OCI-LY1 (cell line): ENCODE measurements at regions not wholly inside any gene's neighbourhood (a gene's known extent, or its start where the extent isn't known, plus 50 kb on each side); places are given as distances from the start of the nearest gene placed in this dataset.

ENCODE experiments used
- H2AFZ ChIP-seq: fragments of 200-600 bp; sonication (generic), shearing (Covaris generic); 2 replicates; pipeline ENCODE4 v1.6.0; 2014; ENCODE audit warnings: antibody characterized with exemption, mild to moderate bottlenecking, low read length
- H3F3A ChIP-seq: fragments of 200-600 bp; sonication (generic), shearing (Covaris generic); 2 replicates; pipeline ENCODE4 v1.6.0; 2014; ENCODE audit warnings: mild to moderate bottlenecking, antibody characterized with exemption, low read length, moderate library complexity; ENCODE audit not compliant: insufficient read depth
- H3K27ac ChIP-seq: fragments of 200-600 bp; sonication (generic); 2 replicates; pipeline ENCODE4 v1.5.1; 2014; ENCODE audit warnings: low read length, mixed run types, mild to moderate bottlenecking, low read depth; ENCODE audit not compliant: poor library complexity, severe bottlenecking
- H3K27me3 ChIP-seq: fragments of 200-600 bp; sonication (generic); 2 replicates; pipeline ENCODE4 v1.6.0; 2014; ENCODE audit warnings: antibody characterized with exemption, mild to moderate bottlenecking, low read length, moderate library complexity; ENCODE audit not compliant: insufficient read depth
- H3K36me3 ChIP-seq: fragments of 200-600 bp; sonication (generic); 2 replicates; pipeline ENCODE4 v1.6.1; 2014; ENCODE audit warnings: mild to moderate bottlenecking, antibody characterized with exemption, low read length, moderate library complexity, mixed read lengths; ENCODE audit not compliant: insufficient read depth
- H3K4me1 ChIP-seq: fragments of 200-600 bp; sonication (generic); 2 replicates; pipeline ENCODE4 v1.5.1; 2014; ENCODE audit warnings: mild to moderate bottlenecking, low read length, moderate library complexity; ENCODE audit not compliant: insufficient read depth, severe bottlenecking
- H3K4me2 ChIP-seq: fragments of 200-600 bp; sonication (generic), shearing (Covaris generic); 2 replicates; pipeline ENCODE4 v1.6.1; 2014; ENCODE audit warnings: low read length
- H3K4me3 ChIP-seq: fragments of 200-600 bp; sonication (generic); 2 replicates; pipeline ENCODE4 v1.5.1; 2014; ENCODE audit warnings: low read length, low read depth, mild to moderate bottlenecking, mixed read lengths; ENCODE audit not compliant: poor library complexity, severe bottlenecking
- H3K79me2 ChIP-seq: fragments of 200-600 bp; shearing (Covaris generic); 2 replicates; pipeline ENCODE4 v1.6.1; 2016; ENCODE audit warnings: mixed run types, low read length, mixed read lengths; ENCODE audit not compliant: insufficient read depth
- H3K9ac ChIP-seq: fragments of 200-600 bp; sonication (generic), shearing (Covaris generic); 2 replicates; pipeline ENCODE4 v1.6.1; 2014; ENCODE audit warnings: mild to moderate bottlenecking, low read length, mixed read lengths
- H3K9me2 ChIP-seq: fragments of 200-600 bp; sonication (generic), shearing (Covaris generic); 2 replicates; pipeline ENCODE4 v1.6.1; 2014; ENCODE audit warnings: low read depth, mild to moderate bottlenecking, low read length, mixed read lengths
- H3K9me3 ChIP-seq: fragments of 200-600 bp; shearing (Covaris generic); 2 replicates; pipeline ENCODE4 v1.6.1; 2014; ENCODE audit warnings: low read length, mixed read lengths
- H4K20me1 ChIP-seq: fragments of 200-600 bp; sonication (generic), shearing (Covaris generic); 2 replicates; pipeline ENCODE4 v1.6.0; 2016; ENCODE audit warnings: mild to moderate bottlenecking, low read length; ENCODE audit not compliant: insufficient read depth
- EZH2 ChIP-seq: fragments of 200-600 bp; sonication (generic), shearing (Covaris generic); IDR thresholded peaks from 2 replicates; pipeline ENCODE4 v1.8.0; 2017; ENCODE audit warnings: borderline replicate concordance, mixed run types, mild to moderate bottlenecking, antibody characterized with exemption, low read length, moderate library complexity, mixed read lengths
- TF ChIP-seq, protein P1 (sequence below): fragments of 200-600 bp; sonication (generic), shearing (Covaris generic); IDR thresholded peaks from 2 replicates; pipeline ENCODE4 v1.5.1; 2017; ENCODE audit warnings: mild to moderate bottlenecking, antibody characterized with exemption, low read length, moderate library complexity, mixed read lengths

DNA sequence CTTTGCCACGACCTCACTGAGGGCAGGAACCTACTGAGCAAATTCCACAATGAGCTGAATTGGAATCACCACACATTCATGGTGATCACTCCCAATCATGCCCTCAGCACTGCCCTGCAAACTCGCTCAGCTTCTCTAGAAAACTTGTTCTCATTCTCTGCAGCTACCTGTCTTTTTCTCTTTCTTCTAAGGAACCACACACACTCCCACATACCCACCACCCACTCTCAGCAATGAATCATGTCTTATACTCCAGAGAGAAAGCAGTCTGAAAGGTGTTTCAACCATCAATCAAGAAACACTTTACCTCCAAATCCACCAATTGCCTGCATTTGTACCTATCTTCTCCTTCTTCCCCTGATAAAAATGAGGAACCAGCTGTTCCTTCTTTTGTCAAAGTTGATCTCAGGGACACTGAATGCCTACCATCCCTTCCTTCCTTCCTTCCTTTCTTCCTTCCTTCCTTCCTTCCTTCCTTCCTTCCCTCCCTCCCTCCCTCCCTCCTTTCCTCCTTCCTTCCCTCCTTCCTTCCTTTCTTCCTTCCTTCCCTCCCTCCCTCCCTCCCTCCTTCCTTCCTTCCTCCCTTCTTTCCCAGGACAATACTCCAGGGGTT is 84.6 kb upstream of the SGK1 start:
- no peaks in the 10 kb centered on the region for H3K9me2 ChIP-seq
- no peak for TF ChIP-seq EZH2
- TF ChIP-seq, protein P1, sequence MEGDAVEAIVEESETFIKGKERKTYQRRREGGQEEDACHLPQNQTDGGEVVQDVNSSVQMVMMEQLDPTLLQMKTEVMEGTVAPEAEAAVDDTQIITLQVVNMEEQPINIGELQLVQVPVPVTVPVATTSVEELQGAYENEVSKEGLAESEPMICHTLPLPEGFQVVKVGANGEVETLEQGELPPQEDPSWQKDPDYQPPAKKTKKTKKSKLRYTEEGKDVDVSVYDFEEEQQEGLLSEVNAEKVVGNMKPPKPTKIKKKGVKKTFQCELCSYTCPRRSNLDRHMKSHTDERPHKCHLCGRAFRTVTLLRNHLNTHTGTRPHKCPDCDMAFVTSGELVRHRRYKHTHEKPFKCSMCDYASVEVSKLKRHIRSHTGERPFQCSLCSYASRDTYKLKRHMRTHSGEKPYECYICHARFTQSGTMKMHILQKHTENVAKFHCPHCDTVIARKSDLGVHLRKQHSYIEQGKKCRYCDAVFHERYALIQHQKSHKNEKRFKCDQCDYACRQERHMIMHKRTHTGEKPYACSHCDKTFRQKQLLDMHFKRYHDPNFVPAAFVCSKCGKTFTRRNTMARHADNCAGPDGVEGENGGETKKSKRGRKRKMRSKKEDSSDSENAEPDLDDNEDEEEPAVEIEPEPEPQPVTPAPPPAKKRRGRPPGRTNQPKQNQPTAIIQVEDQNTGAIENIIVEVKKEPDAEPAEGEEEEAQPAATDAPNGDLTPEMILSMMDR, result no peak
- no peak overlapping the region for H2AFZ ChIP-seq
- H3K9ac ChIP-seq, result no peak overlapping the region
- no peak overlapping the region for H3K4me3 ChIP-seq
- no peaks in the 10 kb centered on the region for H3F3A ChIP-seq
- no peaks in the 10 kb centered on the region for H3K4me1 ChIP-seq
- H3K36me3 ChIP-seq, result no peaks in the 10 kb centered on the region
- no peak overlapping the region for H3K27ac ChIP-seq
- H3K4me2 ChIP-seq, result no peak overlapping the region
- H3K79me2 ChIP-seq, result no peaks in the 10 kb centered on the region
- no peaks in the 10 kb centered on the region for H3K9me3 ChIP-seq
- H4K20me1 ChIP-seq, result no peaks in the 10 kb centered on the region
- no peaks in the 10 kb centered on the region for H3K27me3 ChIP-seq

DNA sequence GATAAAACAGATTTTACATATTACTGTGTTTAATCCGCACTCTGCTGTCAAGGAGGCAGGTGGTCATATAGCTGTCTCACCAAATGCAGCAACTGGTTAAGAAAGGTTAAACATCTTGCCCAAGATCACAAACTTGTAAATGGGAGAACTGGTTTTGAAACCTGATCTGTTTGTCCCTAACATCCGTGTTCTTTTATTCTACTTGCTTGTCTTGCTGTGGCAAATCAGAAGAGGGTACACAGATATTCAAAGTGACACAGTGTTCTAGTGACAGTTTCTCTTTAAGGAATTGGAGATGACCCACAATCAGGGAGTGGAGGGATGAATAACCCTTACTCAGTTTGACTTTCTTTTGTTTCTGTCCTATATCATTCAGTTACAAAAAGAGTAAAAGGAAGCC is 83.0 kb upstream of the SGK1 start:
- Histone ChIP-seq H2AFZ (no peak overlapping the region), H4K20me1 (no peaks in the 10 kb centered on the region), H3K9me2 (no peaks in the 10 kb centered on the region), H3K9me3 (no peaks in the 10 kb centered on the region), H3K79me2 (no peaks in the 10 kb centered on the region), H3K27me3 (no peaks in the 10 kb centered on the region), H3K4me1 (no peaks in the 10 kb centered on the region), H3F3A (no peaks in the 10 kb centered on the region), H3K9ac (no peak overlapping the region), H3K36me3 (no peaks in the 10 kb centered on the region), H3K4me3 (no peak overlapping the region), H3K4me2 (no peak overlapping the region), H3K27ac (no peak overlapping the region)
- no peak for TF ChIP-seq EZH2
- TF ChIP-seq, protein P1, result no peak

DNA sequence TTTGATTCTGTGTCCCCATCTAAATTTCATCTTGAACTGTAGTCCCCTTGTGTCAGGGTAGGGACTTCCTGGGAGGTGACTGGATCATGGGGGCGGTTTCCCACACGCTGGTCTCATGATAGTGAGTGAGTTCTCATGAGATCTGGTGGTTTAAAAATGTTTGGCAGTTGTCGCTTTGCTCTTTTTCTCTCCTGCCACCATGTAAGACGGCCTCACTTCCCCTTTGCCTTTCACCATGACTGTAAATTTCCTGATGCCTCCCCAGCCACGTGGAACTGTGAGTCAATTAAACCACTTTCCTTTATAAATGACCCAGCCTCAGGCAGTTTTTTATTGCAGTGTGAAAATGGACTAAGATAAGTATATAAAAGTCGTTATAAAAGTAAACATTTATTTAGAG is 80.5 kb upstream of the SGK1 start:
- H3F3A ChIP-seq, result no peaks in the 10 kb centered on the region
- H3K36me3 ChIP-seq, result no peaks in the 10 kb centered on the region
- H3K9ac ChIP-seq, result no peak overlapping the region
- no peak overlapping the region for H3K4me3 ChIP-seq
- H3K27ac ChIP-seq, result no peak overlapping the region
- no peaks in the 10 kb centered on the region for H4K20me1 ChIP-seq
- no peak overlapping the region for H3K4me2 ChIP-seq
- no peak for TF ChIP-seq EZH2
- TF ChIP-seq, protein P1, result no peak
- H2AFZ ChIP-seq, result no peak overlapping the region
- no peaks in the 10 kb centered on the region for H3K4me1 ChIP-seq
- H3K9me3 ChIP-seq, result no peaks in the 10 kb centered on the region
- no peaks in the 10 kb centered on the region for H3K9me2 ChIP-seq
- no peaks in the 10 kb centered on the region for H3K27me3 ChIP-seq
- no peaks in the 10 kb centered on the region for H3K79me2 ChIP-seq
